WERI-Rb-1 (cell line): ENCODE measurements at regions not wholly inside any gene's neighbourhood (a gene's known extent, or its start where the extent isn't known, plus 50 kb on each side); places are given as distances from the start of the nearest gene placed in this dataset.
"Not testable (repeated sequence)": the region's sequence is repeated elsewhere in the genome, so short reads cannot be mapped to it uniquely, and the experiment has no call there.

Source experiments
- DNase-seq: peaks from one replicate; pipeline ENCODE4 v3.0.0-alpha.2; 2020
- H3K27ac ChIP-seq: fragments of 250-450 bp; sonication (Bioruptor Pico); 2 replicates; pipeline ENCODE4 v1.5.1; 2020; ENCODE audit warnings: mild to moderate bottlenecking, moderate library complexity
- H3K27me3 ChIP-seq: fragments of 250-450 bp; sonication (Bioruptor Pico); 2 replicates; pipeline ENCODE4 v1.5.1; 2021; ENCODE audit warnings: mild to moderate bottlenecking, low read depth, moderate library complexity; ENCODE audit not compliant: insufficient read depth, severe bottlenecking
- H3K36me3 ChIP-seq: fragments of 250-450 bp; sonication (Bioruptor Pico); 2 replicates; pipeline ENCODE4 v1.5.1; 2020; ENCODE audit warnings: mild to moderate bottlenecking, moderate library complexity
- H3K4me3 ChIP-seq: 2 replicates; pipeline ENCODE4 v1.5.1; 2011; ENCODE audit warnings: low read depth, mild to moderate bottlenecking, control low read depth, low read length
- H3K9me3 ChIP-seq: fragments of 250-450 bp; sonication (Bioruptor Pico); 2 replicates; pipeline ENCODE4 v1.5.1; 2021; ENCODE audit warnings: mild to moderate bottlenecking, moderate library complexity; ENCODE audit not compliant: severe bottlenecking
- TF ChIP-seq, protein P1 (sequence below): IDR thresholded peaks from 2 replicates; pipeline ENCODE4 v1.5.1; 2011; ENCODE audit warnings: low read depth, mild to moderate bottlenecking, control low read depth, inconsistent platforms, low read length

DNA sequence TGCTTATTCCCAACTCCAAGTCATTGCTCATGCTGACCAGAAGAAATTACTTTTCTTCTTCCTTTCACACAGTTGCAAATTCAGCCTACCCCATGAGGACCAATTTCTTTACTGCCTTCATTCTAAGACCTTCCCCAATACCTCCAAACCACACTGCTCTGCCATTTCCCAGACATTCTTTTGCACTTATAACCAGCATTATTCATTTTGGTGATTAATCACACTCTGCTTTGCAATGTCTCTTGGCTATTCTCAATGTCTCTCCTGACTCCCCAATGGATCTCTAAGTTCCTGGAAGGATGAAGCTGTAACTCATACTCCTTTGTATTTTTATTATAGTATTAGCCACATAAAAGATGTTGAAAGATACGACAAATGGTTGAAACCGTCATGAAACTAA is 105.7 kb upstream of the RANBP3L start:
- Histone ChIP-seq H3K27ac (no peak overlapping the region), H3K27me3 (no peaks in the 10 kb centered on the region), H3K4me3 (no peak overlapping the region), H3K36me3 (no peaks in the 10 kb centered on the region), H3K9me3 (peaks cover 2% of the 10 kb centered on the region)
- DNase-seq: no peak
- TF ChIP-seq, protein P1, sequence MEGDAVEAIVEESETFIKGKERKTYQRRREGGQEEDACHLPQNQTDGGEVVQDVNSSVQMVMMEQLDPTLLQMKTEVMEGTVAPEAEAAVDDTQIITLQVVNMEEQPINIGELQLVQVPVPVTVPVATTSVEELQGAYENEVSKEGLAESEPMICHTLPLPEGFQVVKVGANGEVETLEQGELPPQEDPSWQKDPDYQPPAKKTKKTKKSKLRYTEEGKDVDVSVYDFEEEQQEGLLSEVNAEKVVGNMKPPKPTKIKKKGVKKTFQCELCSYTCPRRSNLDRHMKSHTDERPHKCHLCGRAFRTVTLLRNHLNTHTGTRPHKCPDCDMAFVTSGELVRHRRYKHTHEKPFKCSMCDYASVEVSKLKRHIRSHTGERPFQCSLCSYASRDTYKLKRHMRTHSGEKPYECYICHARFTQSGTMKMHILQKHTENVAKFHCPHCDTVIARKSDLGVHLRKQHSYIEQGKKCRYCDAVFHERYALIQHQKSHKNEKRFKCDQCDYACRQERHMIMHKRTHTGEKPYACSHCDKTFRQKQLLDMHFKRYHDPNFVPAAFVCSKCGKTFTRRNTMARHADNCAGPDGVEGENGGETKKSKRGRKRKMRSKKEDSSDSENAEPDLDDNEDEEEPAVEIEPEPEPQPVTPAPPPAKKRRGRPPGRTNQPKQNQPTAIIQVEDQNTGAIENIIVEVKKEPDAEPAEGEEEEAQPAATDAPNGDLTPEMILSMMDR: no peak

DNA sequence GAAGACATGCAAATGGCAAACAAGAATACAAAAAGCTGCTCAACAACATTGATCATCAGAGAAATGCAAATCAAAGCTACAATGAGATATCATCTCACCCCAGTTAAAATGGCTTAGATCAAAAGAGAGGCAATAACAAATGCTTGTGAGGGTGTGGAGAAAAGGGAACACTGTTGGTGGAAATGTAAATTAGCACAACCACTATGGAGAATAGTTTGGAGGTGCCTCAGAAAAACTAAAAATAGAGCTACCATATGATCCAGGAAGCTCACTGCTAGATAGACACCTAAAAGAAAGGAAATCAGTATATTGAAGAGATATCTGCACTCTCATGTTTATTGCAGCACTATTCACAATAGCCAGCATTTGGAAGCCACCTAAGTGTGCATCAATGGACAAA is 108.0 kb upstream of the RANBP3L start:
- H3K9me3 ChIP-seq, H3K4me3 ChIP-seq, H3K27ac ChIP-seq, DNase-seq, H3K36me3 ChIP-seq, H3K27me3 ChIP-seq: not testable (repeated sequence)

DNA sequence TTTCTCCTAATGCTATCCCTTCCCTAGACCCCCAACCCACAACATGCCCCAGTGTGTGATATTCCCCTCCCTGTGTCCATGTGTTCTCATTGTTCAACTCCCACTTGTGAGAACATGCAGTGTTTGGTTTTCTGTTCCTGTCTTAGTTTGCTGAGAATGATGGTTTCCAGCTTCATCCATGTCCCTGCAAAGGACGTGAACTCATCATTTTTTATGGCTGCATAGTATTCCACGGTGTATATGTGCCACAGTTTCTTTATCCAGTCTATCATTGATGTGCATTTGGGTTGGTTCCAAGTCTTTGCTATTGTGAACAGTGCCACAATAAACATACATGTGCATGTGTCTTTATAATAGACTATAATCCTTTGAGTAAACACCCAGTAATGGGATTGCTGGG is 109.0 kb upstream of the RANBP3L start:
- not testable (repeated sequence) for DNase-seq, H3K9me3 ChIP-seq, H3K27ac ChIP-seq, H3K27me3 ChIP-seq, H3K36me3 ChIP-seq, H3K4me3 ChIP-seq

DNA sequence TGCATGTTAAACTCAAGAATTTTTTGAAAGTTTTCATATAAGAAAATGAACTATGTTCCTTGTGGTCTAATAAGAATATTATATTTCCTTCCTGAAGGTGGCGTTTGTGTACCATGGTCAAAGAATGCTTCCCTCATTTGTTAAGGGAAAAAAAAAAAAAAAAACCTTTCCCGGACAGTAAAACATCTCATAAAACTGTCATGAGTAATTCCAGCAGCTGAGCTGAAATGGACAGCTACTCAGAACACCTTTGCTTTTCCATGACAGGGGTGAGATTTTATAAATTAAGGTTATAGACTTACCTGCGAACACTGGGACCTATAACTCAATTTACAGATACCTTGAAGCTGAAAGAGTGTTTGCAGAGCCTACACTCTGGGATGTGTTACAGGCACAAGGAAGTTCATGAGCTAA is 113.2 kb upstream of the RANBP3L start:
- TF ChIP-seq, protein P1: no peak
- Histone ChIP-seq H3K27ac (no peak overlapping the region), H3K27me3 (no peaks in the 10 kb centered on the region), H3K4me3 (no peak overlapping the region), H3K36me3 (no peaks in the 10 kb centered on the region), H3K9me3 (peaks cover 2% of the 10 kb centered on the region)
- no peak for DNase-seq

DNA sequence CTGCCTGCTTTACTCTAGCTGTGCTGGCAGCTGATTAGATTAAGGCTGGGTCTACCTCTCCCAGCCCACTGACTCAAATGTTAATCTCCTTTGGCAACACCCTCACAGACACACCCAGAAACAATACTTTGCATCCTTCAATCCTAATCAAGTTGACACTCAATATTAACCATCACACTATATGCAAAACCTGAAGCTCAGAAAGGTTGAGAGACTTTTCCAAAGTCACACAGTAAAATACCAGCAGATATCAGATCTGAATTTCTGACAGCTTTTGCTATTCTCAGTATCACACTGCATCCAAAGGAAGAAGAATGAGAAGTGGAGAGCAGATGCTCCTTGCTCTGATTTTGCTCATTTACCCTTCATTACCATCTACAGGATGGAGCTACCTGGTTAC is 114.9 kb upstream of the RANBP3L start:
- no peak for DNase-seq
- no peaks in the 10 kb centered on the region for H3K27me3 ChIP-seq
- no peaks in the 10 kb centered on the region for H3K36me3 ChIP-seq
- TF ChIP-seq, protein P1: no peak
- H3K9me3 ChIP-seq: no peaks in the 10 kb centered on the region
- no peak overlapping the region for H3K27ac ChIP-seq
- no peak overlapping the region for H3K4me3 ChIP-seq

DNA sequence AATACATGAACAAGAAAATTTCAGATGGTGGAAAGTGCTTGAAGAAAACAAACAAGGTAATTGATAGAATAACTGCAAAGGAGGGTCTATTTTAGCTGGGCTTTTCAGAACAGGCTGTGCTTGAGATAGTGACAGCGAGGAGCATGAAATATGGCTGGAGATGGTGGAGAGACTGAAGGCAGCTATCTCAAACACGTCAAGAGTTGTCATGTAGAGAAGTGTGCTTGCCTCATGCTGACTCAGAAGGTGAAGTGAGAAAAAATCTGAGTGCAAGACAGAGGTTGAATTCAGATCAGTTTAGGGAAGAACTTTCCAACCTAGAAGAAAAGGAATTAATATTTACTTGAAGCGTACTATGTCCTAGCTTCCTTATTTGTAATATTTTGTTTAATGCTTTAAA is 115.5 kb upstream of the RANBP3L start:
- no peaks in the 10 kb centered on the region for H3K36me3 ChIP-seq
- H3K27me3 ChIP-seq: no peaks in the 10 kb centered on the region
- H3K4me3 ChIP-seq: no peak overlapping the region
- H3K27ac ChIP-seq: no peak overlapping the region
- no peak for DNase-seq
- TF ChIP-seq, protein P1: no peak
- no peaks in the 10 kb centered on the region for H3K9me3 ChIP-seq

DNA sequence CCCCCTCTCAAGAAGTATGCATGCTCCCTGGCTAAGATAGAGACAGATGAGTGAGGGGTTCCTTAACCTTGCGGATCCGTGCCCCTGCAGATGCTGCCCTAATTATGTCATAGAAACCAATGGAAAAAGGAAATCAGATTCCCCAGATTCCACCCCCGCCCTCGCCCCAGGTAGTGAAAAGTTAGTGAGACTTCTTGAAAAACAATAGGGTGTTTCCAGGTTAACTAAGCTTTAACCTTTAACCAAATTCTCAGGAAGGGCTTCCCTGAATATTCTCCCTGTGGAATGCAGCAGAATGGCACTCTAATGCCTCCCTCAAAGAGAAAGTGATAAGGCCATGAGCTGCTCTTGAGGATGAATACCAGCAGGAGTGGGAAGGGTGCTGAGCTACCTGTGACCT is 116.0 kb upstream of the RANBP3L start:
- Histone ChIP-seq H3K4me3 (no peak overlapping the region), H3K27me3 (no peaks in the 10 kb centered on the region), H3K27ac (no peak overlapping the region), H3K36me3 (no peaks in the 10 kb centered on the region), H3K9me3 (no peaks in the 10 kb centered on the region)
- no peak for DNase-seq
- TF ChIP-seq, protein P1: no peak
